IMR-90 (cell line): ENCODE measurements at regions not wholly inside any gene's neighbourhood (a gene's known extent, or its start where the extent isn't known, plus 50 kb on each side); places are given as distances from the start of the nearest gene placed in this dataset.

ENCODE experiments used
- ATAC-seq: fragments of 200-7000 bp; cut with Tn5 transposase; 2 replicates; pipeline ENCODE4 v1.9.1; 2020; ENCODE audit warnings: low read depth, mild to moderate bottlenecking, moderate library complexity
- BruUV-seq: library from RNA; stranded (reverse); fragments of 400-500 nt; replicated peaks from 2 replicates; lab custom pipeline; 2021; lab: Mats Ljungman, UMichigan
- CTCF ChIA-PET: fragments of 300-600 bp; formaldehyde crosslinking; extraction: SDS; loops from one replicate; lab custom pipeline; 2021; ENCODE audit warnings: antibody characterized with exemption; lab: Yijun Ruan, JAX
- POLR2A ChIA-PET: fragments of 300-600 bp; sonication (Branson Sonifier 250); formaldehyde crosslinking; loops from one replicate; lab custom pipeline; 2022; ENCODE audit warnings: antibody characterized with exemption; ENCODE audit not compliant: unreplicated experiment; lab: Charles Lee
- DNase-seq: peaks from one replicate; pipeline ENCODE4 v3.0.0; 2013
- H2AFZ ChIP-seq: replicated peaks from 2 replicates; pipeline ENCODE3; 2013; ENCODE audit warnings: low read length, mild to moderate bottlenecking; ENCODE audit not compliant: poor library complexity
- H2AK5ac ChIP-seq: 2 replicates; pipeline ENCODE4 v1.6.1; 2013; ENCODE audit warnings: low read depth, low read length, inconsistent platforms
- H2AK9ac ChIP-seq: replicated peaks from 2 replicates; pipeline ENCODE3; 2013; ENCODE audit warnings: mild to moderate bottlenecking, low read depth, low read length, moderate library complexity; ENCODE audit not compliant: poor library complexity
- H2BK120ac ChIP-seq: 2 replicates; pipeline ENCODE4 v1.6.1; 2013; ENCODE audit warnings: low read depth, low read length, inconsistent platforms
- H2BK15ac ChIP-seq: 3 replicates; pipeline ENCODE4 v1.6.1; 2013; ENCODE audit warnings: low read depth, low read length, inconsistent platforms
- H2BK20ac ChIP-seq: 2 replicates; pipeline ENCODE4 v1.6.1; 2013; ENCODE audit warnings: low read depth, mild to moderate bottlenecking, inconsistent platforms, low read length, moderate library complexity
- H2BK5ac ChIP-seq: 2 replicates; pipeline ENCODE4 v1.6.1; 2013; ENCODE audit warnings: mild to moderate bottlenecking, low read depth, low read length, inconsistent platforms; ENCODE audit not compliant: poor library complexity, severe bottlenecking
- H3K14ac ChIP-seq: replicated peaks from 2 replicates; pipeline ENCODE4 v1.6.1; 2013; ENCODE audit warnings: low read depth, low read length, inconsistent platforms
- H3K18ac ChIP-seq: 2 replicates; pipeline ENCODE4 v1.6.1; 2013; ENCODE audit warnings: low read depth, low read length, control low read depth
- H3K23ac ChIP-seq: 2 replicates; pipeline ENCODE4 v1.6.1; 2013; ENCODE audit warnings: low read depth, low read length, inconsistent platforms
- H3K27ac ChIP-seq: 2 replicates; pipeline ENCODE4 v1.5.1; 2013; ENCODE audit warnings: mild to moderate bottlenecking, control low read depth, low read length; ENCODE audit not compliant: insufficient read depth
- H3K27me3 ChIP-seq: 2 replicates; pipeline ENCODE4 v1.6.1; 2013; ENCODE audit warnings: low read length; ENCODE audit not compliant: control insufficient read depth, insufficient read depth
- H3K36me3 ChIP-seq: 2 replicates; pipeline ENCODE4 v1.6.1; 2013; ENCODE audit warnings: low read length, mixed read lengths; ENCODE audit not compliant: control insufficient read depth, insufficient read depth
- H3K4ac ChIP-seq: 2 replicates; pipeline ENCODE4 v1.6.1; 2013; ENCODE audit warnings: low read depth, low read length, inconsistent platforms
- H3K4me1 ChIP-seq: 2 replicates; pipeline ENCODE4 v1.6.1; 2013; ENCODE audit warnings: low read length, mixed read lengths; ENCODE audit not compliant: control insufficient read depth, insufficient read depth
- H3K4me2 ChIP-seq: 2 replicates; pipeline ENCODE4 v1.6.1; 2013; ENCODE audit warnings: low read depth, mild to moderate bottlenecking, control low read depth, low read length, moderate library complexity
- H3K4me3 ChIP-seq: 2 replicates; pipeline ENCODE4 v1.5.1; 2013; ENCODE audit warnings: low read depth, mild to moderate bottlenecking, control low read depth, low read length, moderate library complexity; ENCODE audit not compliant: insufficient read depth
- H3K56ac ChIP-seq: 2 replicates; pipeline ENCODE4 v1.6.1; 2013; ENCODE audit warnings: low read length, inconsistent platforms; ENCODE audit not compliant: insufficient read depth; ENCODE audit errors: extremely low read depth
- H3K79me1 ChIP-seq, 2 experiments: 2 replicates each; pipeline ENCODE4 v1.6.1; 2013; ENCODE audit warnings: low read length in 2 of 2, inconsistent platforms in 1 of 2, low read depth in 1 of 2
- H3K9ac ChIP-seq: 2 replicates; pipeline ENCODE4 v1.6.1; 2013; ENCODE audit warnings: low read depth, low read length, control low read depth
- H3K9me1 ChIP-seq: 2 replicates; pipeline ENCODE4 v1.6.1; 2013; ENCODE audit warnings: low read length, inconsistent platforms; ENCODE audit not compliant: insufficient read depth
- H3K9me3 ChIP-seq: 2 replicates; pipeline ENCODE4 v1.6.1; 2013; ENCODE audit warnings: low read length; ENCODE audit not compliant: control insufficient read depth, insufficient read depth
- H4K20me1 ChIP-seq: 2 replicates; pipeline ENCODE4 v1.6.1; 2013; ENCODE audit warnings: low read length, inconsistent platforms; ENCODE audit not compliant: insufficient read depth
- H4K5ac ChIP-seq: 2 replicates; pipeline ENCODE4 v1.6.1; 2013; ENCODE audit warnings: mild to moderate bottlenecking, low read depth, low read length, control low read depth
- H4K8ac ChIP-seq, 2 experiments: 2 replicates each; pipeline ENCODE4 v1.6.1; 2013; ENCODE audit warnings: low read depth in 2 of 2, low read length in 2 of 2, control low read depth in 1 of 2, inconsistent platforms in 1 of 2
- H4K91ac ChIP-seq: 2 replicates; pipeline ENCODE4 v1.6.1; 2013; ENCODE audit warnings: low read depth, low read length, inconsistent platforms; ENCODE audit not compliant: insufficient read depth
- BHLHE40 ChIP-seq: fragments of 150-350 bp; IDR thresholded peaks from 2 replicates; pipeline ENCODE4 v1.6.1; 2016; ENCODE audit warnings: mild to moderate bottlenecking, low read depth, low read length
- CTCF ChIP-seq: conservative IDR thresholded peaks from 2 replicates; pipeline ENCODE4 v1.5.1; 2012; ENCODE audit warnings: mild to moderate bottlenecking, low read depth, low read length, improper control_type of control experiment
- ELK1 ChIP-seq: fragments of 150-350 bp; IDR thresholded peaks from 2 replicates; pipeline ENCODE4 v1.6.1; 2016; ENCODE audit warnings: low read depth, mild to moderate bottlenecking, low read length, moderate library complexity, borderline replicate concordance
- FOS ChIP-seq: fragments of 150-350 bp; IDR thresholded peaks from 2 replicates; pipeline ENCODE4 v1.6.1; 2016; ENCODE audit warnings: low read depth, low read length
- MAFK ChIP-seq: IDR thresholded peaks from 2 replicates; pipeline ENCODE4 v1.6.1; 2012; ENCODE audit warnings: low read depth, low read length, improper control_type of control experiment
- MXI1 ChIP-seq: IDR thresholded peaks from 2 replicates; pipeline ENCODE4 v1.6.1; 2012; ENCODE audit warnings: low read depth, mild to moderate bottlenecking, low read length, moderate library complexity, borderline replicate concordance
- POLR2A ChIP-seq: IDR thresholded peaks from 2 replicates; pipeline ENCODE4 v1.6.1; 2012; ENCODE audit warnings: mild to moderate bottlenecking, low read depth, low read length
- RAD21 ChIP-seq: IDR thresholded peaks from 2 replicates; pipeline ENCODE4 v1.6.1; 2012; ENCODE audit warnings: low read length, improper control_type of control experiment
- whole genome bisulfite sequencing, 2 experiments: methylation state at CpG; one replicate each; pipeline versions ENCODE4 v1.1.5 to v1.1.7; 2013; ENCODE audit warnings: missing lambda C conversion rate in 2 of 2; ENCODE audit not compliant: insufficient read length in 1 of 2; ENCODE audit errors: extremely low coverage in 2 of 2; 5-methylcytosine and 5-hydroxymethylcytosine counted together
- dilution Hi-C: fragments of 300-500 bp; cut with HindIII; formaldehyde crosslinking; loops from one replicate; pipeline ENCODE4 v1.14.3; 2018; ENCODE audit warnings: low sequenced_read_pairs; ENCODE audit not compliant: unreplicated experiment
- in situ Hi-C: fragments of 300-500 bp; cut with MboI; formaldehyde crosslinking; loops from 3 replicates; pipeline ENCODE4 v1.14.3; 2019; ENCODE audit warnings: low sequenced_read_pairs, inconsistent platforms, mixed read lengths
- intact Hi-C: fragments of 100-400 bp; cut with micrococcal nuclease; formaldehyde crosslinking; loops from 2 replicates; pipeline ENCODE4 v1.10.0; 2022

GRCh38 chr4:108359986-108360681 is 191.4 kb upstream of the LEF1 start:
- no peak overlapping the region for H3K9ac ChIP-seq
- peaks cover 3% of the 10 kb centered on the region; the same call in 1 of the 2 replicates for H3K4me1 ChIP-seq
- no peak for ATAC-seq
- H2BK15ac ChIP-seq: no peak overlapping the region
- H3K27me3 ChIP-seq: peaks cover 9% of the 10 kb centered on the region
- H3K27ac ChIP-seq: no peak overlapping the region
- no peak overlapping the region for H2BK5ac ChIP-seq
- in situ Hi-C loops (no loop called here), dilution Hi-C loops (no loop called here), intact Hi-C loops (no loop called here)
- no peak overlapping the region for H3K4me3 ChIP-seq
- peak overlapping the region; percentile 56; the same call in 1 of the 2 replicates for H2AK5ac ChIP-seq
- H3K36me3 ChIP-seq: no peaks in the 10 kb centered on the region
- no peak for TF ChIP-seq MXI1
- TF ChIP-seq POLR2A: no peak
- TF ChIP-seq FOS: no peak
- TF ChIP-seq BHLHE40: no peak
- TF ChIP-seq CTCF: no peak
- TF ChIP-seq RAD21: no peak
- TF ChIP-seq MAFK: no peak
- TF ChIP-seq ELK1: no peak
- H3K79me1 ChIP-seq: no peaks in the 10 kb centered on the region
- H3K9me1 ChIP-seq: peaks cover 6% of the 10 kb centered on the region
- no peak overlapping the region for H2BK20ac ChIP-seq
- no peaks in the 10 kb centered on the region for H4K20me1 ChIP-seq
- peak overlapping the region; percentile 18; the same call in 1 of the 2 replicates for H3K4me2 ChIP-seq
- H3K18ac ChIP-seq: no peak overlapping the region
- BruUV-seq: no TSS peak
- no peak overlapping the region for H3K4ac ChIP-seq
- H3K14ac ChIP-seq: peak overlapping the region; percentile 59
- ChIA-PET POLR2A (interaction anchor here (0.6 kb wide), 1 partner anchor 187 kb away, joined by 3 read pairs; no protein-coding TSS in a partner anchor), CTCF (no interaction called here)
- no peak overlapping the region for H4K5ac ChIP-seq
- peak overlapping the region; percentile 74 for H2AFZ ChIP-seq
- H4K91ac ChIP-seq: no peak overlapping the region
- no peak for DNase-seq
- H2AK9ac ChIP-seq: no peak overlapping the region
- no peak overlapping the region for H3K56ac ChIP-seq
- no peak overlapping the region for H4K8ac ChIP-seq
- H2BK120ac ChIP-seq: no peak overlapping the region
- peak overlapping the region; percentile 59; the same call in 1 of the 2 replicates for H3K23ac ChIP-seq
- WGBS, 2 experiments: no CpG with 5 or more reads among the region's 10 CpGs
- no peaks in the 10 kb centered on the region for H3K9me3 ChIP-seq
